ENCODE measurements at regions not wholly inside any gene's neighbourhood (a gene's known extent, or its start where the extent isn't known, plus 50 kb on each side); places are given as distances from the start of the nearest gene placed in this dataset.

- Mint-ChIP-seq H3K36me3 (ENCODE audit: low read depth) (no peaks in the 10 kb centered on the region), H3K9me3 (peaks cover 15% of the 10 kb centered on the region), H3K4me1 (no peaks in the 10 kb centered on the region), H3K4me3 (no peak overlapping the region), H3K27me3 (no peaks in the 10 kb centered on the region), H3K27ac (no peak overlapping the region)
- ATAC-seq (ENCODE audit: low read depth) (no peak), DNase-seq (no peak)
- intact Hi-C loops (cut with micrococcal nuclease): no loop called here
- TF ChIP-seq, protein P1, sequence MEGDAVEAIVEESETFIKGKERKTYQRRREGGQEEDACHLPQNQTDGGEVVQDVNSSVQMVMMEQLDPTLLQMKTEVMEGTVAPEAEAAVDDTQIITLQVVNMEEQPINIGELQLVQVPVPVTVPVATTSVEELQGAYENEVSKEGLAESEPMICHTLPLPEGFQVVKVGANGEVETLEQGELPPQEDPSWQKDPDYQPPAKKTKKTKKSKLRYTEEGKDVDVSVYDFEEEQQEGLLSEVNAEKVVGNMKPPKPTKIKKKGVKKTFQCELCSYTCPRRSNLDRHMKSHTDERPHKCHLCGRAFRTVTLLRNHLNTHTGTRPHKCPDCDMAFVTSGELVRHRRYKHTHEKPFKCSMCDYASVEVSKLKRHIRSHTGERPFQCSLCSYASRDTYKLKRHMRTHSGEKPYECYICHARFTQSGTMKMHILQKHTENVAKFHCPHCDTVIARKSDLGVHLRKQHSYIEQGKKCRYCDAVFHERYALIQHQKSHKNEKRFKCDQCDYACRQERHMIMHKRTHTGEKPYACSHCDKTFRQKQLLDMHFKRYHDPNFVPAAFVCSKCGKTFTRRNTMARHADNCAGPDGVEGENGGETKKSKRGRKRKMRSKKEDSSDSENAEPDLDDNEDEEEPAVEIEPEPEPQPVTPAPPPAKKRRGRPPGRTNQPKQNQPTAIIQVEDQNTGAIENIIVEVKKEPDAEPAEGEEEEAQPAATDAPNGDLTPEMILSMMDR (IDR thresholded peaks at IDR 0.05): no peak
- ChIA-PET CTCF (no interaction called here), POLR2A (no interaction called here)
Measured at GRCh38 chr4:45399116-45399515, 672.8 kb upstream of the GNPDA2 start.

- H3K4me3 Mint-ChIP-seq: no peak overlapping the region
- POLR2A ChIA-PET: no interaction called here
- no peaks in the 10 kb centered on the region for H3K36me3 Mint-ChIP-seq (ENCODE audit: low read depth)
- H3K27me3 Mint-ChIP-seq: no peaks in the 10 kb centered on the region
- no peak for ATAC-seq (ENCODE audit: low read depth)
- no peaks in the 10 kb centered on the region for H3K4me1 Mint-ChIP-seq
- TF ChIP-seq, protein P1 (IDR thresholded peaks at IDR 0.05): no peak
- H3K27ac Mint-ChIP-seq: no peak overlapping the region
- peaks cover 3% of the 10 kb centered on the region for H3K9me3 Mint-ChIP-seq
- CTCF ChIA-PET: no interaction called here
- no peak for DNase-seq
- intact Hi-C loops (cut with micrococcal nuclease): no loop called here
Measured at GRCh38 chr4:45385306-45385705, 659.0 kb upstream of the GNPDA2 start.

DNA sequence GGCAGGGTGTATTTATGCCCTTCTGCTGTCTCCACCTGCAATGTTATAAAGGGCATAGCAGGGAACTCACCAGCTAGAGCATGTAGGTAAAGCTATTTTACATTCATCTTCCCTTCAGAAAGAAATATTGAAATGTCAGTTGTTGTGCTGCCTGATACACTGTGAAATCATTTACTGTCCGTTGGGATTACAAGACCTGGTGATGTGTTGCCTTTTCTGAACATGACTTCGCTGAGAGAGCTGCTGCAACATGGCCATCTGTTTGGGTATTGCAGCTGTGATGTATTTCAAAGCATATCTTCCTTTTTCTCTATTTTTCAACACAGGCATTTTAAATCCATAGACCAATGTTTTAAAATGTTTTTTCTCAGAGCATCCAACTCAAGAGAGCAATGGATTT, 644.1 kb upstream of the GNPDA2 start:
- peaks cover 2% of the 10 kb centered on the region for H3K9me3 Mint-ChIP-seq
- H3K36me3 Mint-ChIP-seq (ENCODE audit: low read depth): no peaks in the 10 kb centered on the region
- ATAC-seq (ENCODE audit: low read depth): no peak
- no peaks in the 10 kb centered on the region for H3K4me1 Mint-ChIP-seq
- no peak overlapping the region for H3K4me3 Mint-ChIP-seq
- H3K27me3 Mint-ChIP-seq: no peaks in the 10 kb centered on the region
- ChIA-PET POLR2A (no interaction called here), CTCF (no interaction called here)
- no peak overlapping the region for H3K27ac Mint-ChIP-seq
- intact Hi-C loops (cut with micrococcal nuclease): no loop called here
- TF ChIP-seq, protein P1 (IDR thresholded peaks at IDR 0.05): no peak
- DNase-seq: no peak

DNA sequence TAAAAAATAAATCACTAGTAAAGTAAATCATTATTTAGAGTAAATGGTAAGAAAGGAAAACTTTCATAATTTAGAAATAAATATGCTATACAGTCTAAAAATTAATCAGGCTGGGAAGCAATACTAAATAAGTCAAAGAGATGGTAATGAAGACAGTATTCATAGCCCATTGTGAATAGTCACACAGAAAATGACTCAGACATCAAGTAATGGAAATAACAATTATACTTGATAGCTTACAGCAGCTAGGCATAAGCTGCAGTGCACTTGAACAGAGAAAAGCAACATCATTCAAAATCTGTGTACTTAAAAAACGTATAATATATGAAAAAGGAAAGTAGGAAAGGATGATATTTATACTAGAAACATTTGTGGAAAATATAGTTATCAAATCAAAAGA, 642.5 kb upstream of the GNPDA2 start:
- ChIA-PET CTCF (no interaction called here), POLR2A (no interaction called here)
- DNase-seq (no peak), ATAC-seq (ENCODE audit: low read depth) (no peak)
- TF ChIP-seq, protein P1 (IDR thresholded peaks at IDR 0.05): no peak
- no peaks in the 10 kb centered on the region for H3K4me1 Mint-ChIP-seq
- no peaks in the 10 kb centered on the region for H3K36me3 Mint-ChIP-seq (ENCODE audit: low read depth)
- no peak overlapping the region for H3K4me3 Mint-ChIP-seq
- intact Hi-C loops (cut with micrococcal nuclease): no loop called here
- no peak overlapping the region for H3K27ac Mint-ChIP-seq
- H3K9me3 Mint-ChIP-seq: peaks cover 2% of the 10 kb centered on the region
- H3K27me3 Mint-ChIP-seq: no peaks in the 10 kb centered on the region

DNA sequence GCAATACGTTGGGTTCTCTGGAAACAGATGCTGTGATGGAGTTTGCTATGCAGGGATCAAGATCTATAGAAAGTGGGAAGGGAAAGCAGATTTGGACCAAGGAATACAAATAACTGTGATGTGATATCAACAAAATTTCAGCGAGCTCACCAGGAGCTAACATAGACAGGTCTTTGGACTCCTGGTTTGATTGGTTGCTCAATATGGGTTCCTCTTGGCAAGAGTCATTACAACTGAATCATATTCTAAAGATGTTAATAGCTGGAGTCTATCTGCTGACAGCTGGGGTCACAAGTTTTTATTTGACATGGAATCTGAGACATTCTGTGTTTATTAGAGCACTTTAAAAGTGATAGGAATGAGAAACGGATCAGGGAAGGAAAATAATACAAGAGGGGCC, 637.6 kb upstream of the GNPDA2 start:
- Mint-ChIP-seq H3K9me3 (peaks cover 8% of the 10 kb centered on the region), H3K4me3 (no peak overlapping the region), H3K27me3 (no peaks in the 10 kb centered on the region), H3K27ac (no peak overlapping the region), H3K36me3 (ENCODE audit: low read depth) (no peaks in the 10 kb centered on the region), H3K4me1 (no peaks in the 10 kb centered on the region)
- POLR2A ChIA-PET: no interaction called here
- ATAC-seq (ENCODE audit: low read depth) (no peak), DNase-seq (no peak)
- TF ChIP-seq, protein P1 (IDR thresholded peaks at IDR 0.05): no peak
- intact Hi-C loops (cut with micrococcal nuclease): no loop called here
- CTCF ChIA-PET: no interaction called here
